Muscle layer of colon (tissue), 2 donors: ENCODE measurements at regions not wholly inside any gene's neighbourhood (a gene's known extent, or its start where the extent isn't known, plus 50 kb on each side); places are given as distances from the start of the nearest gene placed in this dataset.

ENCODE experiments used
- H3K27ac ChIP-seq: one replicate; pipeline ENCODE4 v1.7.0; 2013; ENCODE audit warnings: low read depth, mild to moderate bottlenecking, low read length, moderate library complexity
- H3K27me3 ChIP-seq, 2 donors: one replicate each; pipeline ENCODE4 v1.7.0; 2013; ENCODE audit warnings: low read length in 2 of 2, mild to moderate bottlenecking in 2 of 2; ENCODE audit not compliant: insufficient read depth in 2 of 2, control insufficient read depth in 1 of 2
- H3K36me3 ChIP-seq: one replicate; pipeline ENCODE4 v1.7.0; 2013; ENCODE audit warnings: mild to moderate bottlenecking, low read length; ENCODE audit not compliant: insufficient read depth
- H3K4me1 ChIP-seq: one replicate; pipeline ENCODE4 v1.7.0; 2013; ENCODE audit warnings: mild to moderate bottlenecking, low read length; ENCODE audit not compliant: insufficient read depth
- H3K4me3 ChIP-seq, 2 donors: one replicate each; pipeline ENCODE4 v1.7.0; 2013; ENCODE audit warnings: low read length in 2 of 2, low read depth in 1 of 2, mild to moderate bottlenecking in 1 of 2, moderate library complexity in 1 of 2
- H3K9ac ChIP-seq: one replicate; pipeline ENCODE4 v1.7.0; 2013; ENCODE audit warnings: low read length
- H3K9me3 ChIP-seq: one replicate; pipeline ENCODE4 v1.7.0; 2013; ENCODE audit warnings: mild to moderate bottlenecking, low read length
- donor health status: abdominal sarcoma.
- donor health status: Adenocarcinoma of cecum.

GRCh38 chr7:110061387-110061786, 1029.5 kb upstream of the LRRN3 start:
- no peak overlapping the region for H3K4me3 ChIP-seq
- no peaks in the 10 kb centered on the region for H3K36me3 ChIP-seq
- H3K27me3 ChIP-seq, result no peaks in the 10 kb centered on the region

DNA sequence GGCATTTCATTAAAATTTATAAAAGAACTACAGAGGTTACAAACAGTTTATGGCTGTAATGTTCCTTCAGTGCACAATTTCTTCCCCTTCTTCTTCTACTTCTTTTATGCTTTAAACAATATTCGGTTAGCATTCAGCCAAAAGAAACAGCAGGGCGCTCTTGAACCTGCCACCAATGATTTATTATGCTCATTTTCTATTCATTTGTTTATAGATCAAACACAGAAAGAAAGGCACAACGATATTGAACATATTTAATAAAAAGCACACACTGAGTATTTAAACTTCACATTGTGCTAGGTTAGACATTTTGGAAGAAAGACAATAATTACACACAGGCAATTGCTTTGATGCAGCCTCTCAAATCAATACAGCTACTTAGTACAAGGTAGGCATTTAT, 1025.8 kb upstream of the LRRN3 start:
- no peaks in the 10 kb centered on the region for H3K4me1 ChIP-seq
- H3K9ac ChIP-seq, result no peak overlapping the region
- H3K27me3 ChIP-seq, result no peaks in the 10 kb centered on the region
- no peaks in the 10 kb centered on the region for H3K36me3 ChIP-seq
- H3K4me3 ChIP-seq, result no peak overlapping the region
- no peak overlapping the region for H3K27ac ChIP-seq
- H3K9me3 ChIP-seq, result no peaks in the 10 kb centered on the region

More at GRCh38 chr7:110061387-110061786, 1029.5 kb upstream of the LRRN3 start:
- Histone ChIP-seq H3K27ac (no peak overlapping the region), H3K9me3 (no peaks in the 10 kb centered on the region), H3K9ac (no peak overlapping the region), H3K4me1 (no peaks in the 10 kb centered on the region)

- Histone ChIP-seq H3K9me3 (no peaks in the 10 kb centered on the region), H3K4me3 (no peak overlapping the region), H3K9ac (no peak overlapping the region), H3K36me3 (no peaks in the 10 kb centered on the region), H3K27me3 (no peaks in the 10 kb centered on the region), H3K27ac (no peak overlapping the region), H3K4me1 (no peaks in the 10 kb centered on the region)
These were observed 1024.1 kb upstream of the LRRN3 start for GRCh38 chr7:110066843-110067242.

DNA sequence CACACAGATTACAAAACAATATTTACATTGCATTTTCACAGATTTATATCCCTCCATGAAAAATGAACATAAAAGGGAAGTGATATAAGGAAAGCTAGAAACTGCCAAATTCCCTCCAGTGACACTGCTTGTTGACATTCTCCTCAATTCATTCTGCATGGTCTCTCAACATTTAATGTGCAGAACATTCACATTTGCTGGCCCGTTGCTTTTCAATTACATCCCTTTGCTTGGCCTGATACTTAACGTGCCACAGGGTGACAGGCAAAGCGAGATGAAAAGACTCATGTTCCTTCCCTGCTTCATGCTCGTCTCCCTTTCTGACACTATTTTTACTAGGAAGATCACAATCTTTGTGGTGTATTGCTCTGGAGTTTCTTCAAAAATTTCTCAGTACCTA, 1019.7 kb upstream of the LRRN3 start:
- Histone ChIP-seq H3K9ac (no peak overlapping the region), H3K4me1 (no peaks in the 10 kb centered on the region), H3K27ac (no peak overlapping the region), H3K27me3 (no peaks in the 10 kb centered on the region), H3K9me3 (no peaks in the 10 kb centered on the region), H3K36me3 (no peaks in the 10 kb centered on the region), H3K4me3 (no peak overlapping the region)

- Histone ChIP-seq H3K9me3 (no peaks in the 10 kb centered on the region), H3K4me1 (no peaks in the 10 kb centered on the region), H3K4me3 (no peak overlapping the region), H3K27me3 (no peaks in the 10 kb centered on the region), H3K9ac (no peak overlapping the region), H3K27ac (no peak overlapping the region), H3K36me3 (no peaks in the 10 kb centered on the region)
These were observed 1015.5 kb upstream of the LRRN3 start for GRCh38 chr7:110075450-110075849.

DNA sequence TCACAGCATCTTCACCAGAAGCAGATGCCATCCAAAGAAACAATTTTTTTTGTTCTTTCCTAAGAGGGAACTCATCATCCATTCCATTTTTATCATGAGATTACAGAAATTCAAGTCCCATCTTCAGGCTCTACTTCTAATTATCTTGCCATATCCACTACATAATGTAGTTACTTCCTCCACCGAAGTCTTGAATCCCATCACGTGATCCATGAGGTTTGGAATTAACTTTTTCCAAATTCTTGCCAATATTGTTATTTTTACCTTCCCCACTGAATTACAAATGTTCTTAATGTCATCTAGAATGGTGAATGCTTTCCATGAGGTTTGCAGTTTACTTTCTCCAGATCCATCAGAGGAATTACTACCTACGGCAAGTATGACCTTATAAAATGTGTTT, 1014.7 kb upstream of the LRRN3 start:
- Histone ChIP-seq H3K9ac (no peak overlapping the region), H3K4me3 (no peak overlapping the region), H3K27ac (no peak overlapping the region), H3K27me3 (no peaks in the 10 kb centered on the region), H3K36me3 (no peaks in the 10 kb centered on the region), H3K9me3 (no peaks in the 10 kb centered on the region), H3K4me1 (no peaks in the 10 kb centered on the region)

DNA sequence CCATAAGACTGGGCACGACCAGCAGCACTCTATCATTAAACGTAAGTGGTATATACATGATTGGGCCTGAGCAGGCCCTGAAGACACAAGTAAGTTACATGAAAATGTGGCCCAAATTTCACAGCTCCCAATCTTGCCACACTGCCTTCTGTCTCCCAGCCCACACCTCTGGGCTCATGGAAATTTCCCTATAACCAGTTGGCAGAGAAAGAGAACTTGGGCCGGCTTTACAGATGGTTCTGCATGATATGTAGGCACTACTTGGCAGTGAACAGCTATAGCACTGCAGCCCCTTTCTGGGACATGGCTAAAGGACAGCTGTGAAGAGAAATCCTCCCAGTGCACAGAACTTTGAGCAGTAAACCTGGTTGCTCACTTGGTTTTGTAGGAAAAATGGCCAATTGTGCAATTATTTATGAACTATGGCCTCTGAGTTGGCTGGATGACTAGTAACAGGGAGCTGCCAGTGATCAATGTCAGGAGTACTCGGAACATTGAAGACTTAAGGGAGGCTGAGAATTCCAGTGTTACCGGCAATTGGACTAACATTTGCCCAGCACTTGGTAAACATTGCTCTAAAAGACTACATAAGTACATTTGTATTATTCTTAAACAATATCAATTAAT, 1006.6 kb upstream of the LRRN3 start:
- no peaks in the 10 kb centered on the region for H3K9me3 ChIP-seq
- H3K36me3 ChIP-seq, result no peaks in the 10 kb centered on the region
- peaks cover 4% of the 10 kb centered on the region for H3K4me1 ChIP-seq
- H3K27me3 ChIP-seq, result no peaks in the 10 kb centered on the region
- no peak overlapping the region for H3K27ac ChIP-seq
- H3K4me3 ChIP-seq, result no peak overlapping the region
- H3K9ac ChIP-seq, result no peak overlapping the region

DNA sequence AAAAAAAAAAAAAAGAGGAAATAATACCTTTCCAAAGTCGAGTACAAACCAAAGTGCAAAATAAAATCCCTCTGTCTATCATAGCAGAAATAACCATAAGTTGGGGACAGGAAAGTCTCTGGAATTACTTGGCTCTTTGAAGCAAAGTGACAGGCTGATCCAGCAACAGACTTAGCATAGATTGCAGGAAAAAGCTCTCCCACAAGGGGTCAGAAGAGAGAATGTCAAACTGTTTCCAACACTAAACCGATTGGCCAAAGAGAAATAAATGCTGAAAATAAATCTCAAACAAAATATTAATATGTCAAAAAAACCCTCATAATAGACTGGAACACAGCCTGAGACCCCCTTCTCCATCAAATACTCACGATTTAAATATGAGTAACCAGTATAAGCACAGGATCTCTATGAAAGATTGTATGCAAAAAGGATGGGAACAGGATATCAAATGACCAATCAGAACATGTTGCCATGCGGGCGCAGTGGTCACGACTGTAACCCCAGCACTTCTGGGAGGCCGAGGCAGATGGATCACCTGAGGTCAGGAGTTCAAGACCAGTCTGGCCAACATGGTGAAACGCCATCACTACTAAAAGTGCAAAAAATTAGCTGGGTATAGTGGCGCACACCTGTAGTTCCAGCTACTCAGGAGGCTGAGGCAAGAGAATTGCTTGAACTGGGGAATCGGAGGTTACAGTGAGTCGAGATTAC, 1000.7 kb upstream of the LRRN3 start:
- no peaks in the 10 kb centered on the region for H3K9me3 ChIP-seq
- no peaks in the 10 kb centered on the region for H3K36me3 ChIP-seq
- H3K27ac ChIP-seq, result no peak overlapping the region
- no peak overlapping the region for H3K9ac ChIP-seq
- no peak overlapping the region for H3K4me3 ChIP-seq
- peaks cover 9% of the 10 kb centered on the region for H3K4me1 ChIP-seq
- no peaks in the 10 kb centered on the region for H3K27me3 ChIP-seq

GRCh38 chr7:110095372-110096052, 995.4 kb upstream of the LRRN3 start:
- Histone ChIP-seq H3K4me1 (peaks cover 11% of the 10 kb centered on the region), H3K27ac (no peak overlapping the region), H3K4me3 (peak overlapping the region in 1 of 2 donors; percentile 7), H3K9ac (no peak overlapping the region), H3K36me3 (no peaks in the 10 kb centered on the region), H3K27me3 (no peaks in the 10 kb centered on the region), H3K9me3 (no peaks in the 10 kb centered on the region)

DNA sequence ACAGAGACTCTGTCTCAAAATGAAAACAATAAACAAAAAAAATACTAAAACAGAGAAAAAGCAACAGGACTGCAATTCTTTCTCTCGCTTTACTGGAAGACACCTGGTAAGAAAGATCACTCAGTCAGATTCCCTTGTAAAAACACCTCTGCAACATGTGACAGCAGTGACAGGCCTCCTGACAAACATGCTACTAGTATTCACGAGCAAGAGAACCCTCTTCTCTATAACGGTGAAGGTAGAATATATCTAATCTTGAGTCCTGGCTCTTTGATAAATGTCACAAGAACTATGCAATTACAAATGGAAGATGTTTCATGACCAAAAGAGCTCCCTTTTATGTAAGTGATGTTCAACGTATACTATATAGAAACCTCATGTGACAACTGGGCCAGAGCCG, 986.7 kb upstream of the LRRN3 start:
- no peak overlapping the region for H3K9ac ChIP-seq
- H3K9me3 ChIP-seq, result no peaks in the 10 kb centered on the region

GRCh38 chr7:110105307-110105706, 985.6 kb upstream of the LRRN3 start:
- no peaks in the 10 kb centered on the region for H3K9me3 ChIP-seq
- H3K36me3 ChIP-seq, result no peaks in the 10 kb centered on the region
- H3K4me3 ChIP-seq, result no peak overlapping the region
- no peak overlapping the region for H3K27ac ChIP-seq
- H3K4me1 ChIP-seq, result no peaks in the 10 kb centered on the region
- H3K27me3 ChIP-seq, result no peaks in the 10 kb centered on the region
- H3K9ac ChIP-seq, result no peak overlapping the region

More for the DNA sequence above, 986.7 kb upstream of the LRRN3 start:
- H3K4me3 ChIP-seq, result no peak overlapping the region
- no peaks in the 10 kb centered on the region for H3K27me3 ChIP-seq
- no peaks in the 10 kb centered on the region for H3K36me3 ChIP-seq
- H3K4me1 ChIP-seq, result no peaks in the 10 kb centered on the region
- H3K27ac ChIP-seq, result no peak overlapping the region
